Endothelial cell of umbilical vein (primary cell): ENCODE measurements at regions not wholly inside any gene's neighbourhood (a gene's known extent, or its start where the extent isn't known, plus 50 kb on each side); places are given as distances from the start of the nearest gene placed in this dataset.

Source experiments
- CTCF ChIP-seq, 2 donors: IDR thresholded peaks; 1 replicate in 1 of 2; 2 replicates in 1 of 2; pipeline ENCODE4 v1.5.1; 2011; ENCODE audit warnings: low read length in 2 of 2, mild to moderate bottlenecking in 2 of 2, moderate library complexity in 2 of 2, control low read depth in 1 of 2, inconsistent platforms in 1 of 2, low read depth in 1 of 2; ENCODE audit not compliant: insufficient read depth in 1 of 2; ENCODE audit errors: extremely low read depth in 1 of 2
- EZH2 ChIP-seq: IDR thresholded peaks from 2 replicates; pipeline ENCODE4 v1.6.1; 2012; ENCODE audit warnings: borderline replicate concordance, low read depth, mild to moderate bottlenecking, moderate library complexity, low read length, inconsistent platforms; ENCODE audit not compliant: severe bottlenecking
- FOS ChIP-seq: IDR thresholded peaks from 2 replicates; pipeline ENCODE4 v1.6.1; 2011; ENCODE audit warnings: mild to moderate bottlenecking, low read length, moderate library complexity, borderline replicate concordance; ENCODE audit not compliant: insufficient read depth
- GATA2 ChIP-seq: IDR thresholded peaks from 2 replicates; pipeline ENCODE4 v1.7.0; 2011; ENCODE audit warnings: low read depth, mild to moderate bottlenecking, moderate library complexity, mixed read lengths, low read length; ENCODE audit not compliant: insufficient read length, insufficient read depth
- JUN ChIP-seq: IDR thresholded peaks from 2 replicates; pipeline ENCODE4 v1.6.1; 2011; ENCODE audit warnings: borderline replicate concordance, low read depth; ENCODE audit not compliant: insufficient read length, insufficient read depth
- MAX ChIP-seq: IDR thresholded peaks from 2 replicates; pipeline ENCODE4 v1.6.1; 2011; ENCODE audit not compliant: insufficient read depth, insufficient read length
- MYC ChIP-seq: IDR thresholded peaks from one replicate; pipeline ENCODE4 v1.6.1; 2011; ENCODE audit warnings: mild to moderate bottlenecking, low read depth, low read length
- POLR2A ChIP-seq: IDR thresholded peaks from 2 replicates; pipeline ENCODE4 v1.6.1; 2012; ENCODE audit warnings: low read depth, mild to moderate bottlenecking, control low read depth, low read length
- POLR2AphosphoS5 ChIP-seq: IDR thresholded peaks from 2 replicates; pipeline ENCODE4 v1.6.1; 2012; ENCODE audit warnings: low read depth, mild to moderate bottlenecking, control low read depth, low read length, moderate library complexity; ENCODE audit not compliant: insufficient read depth

- no peak for TF ChIP-seq POLR2A
- TF ChIP-seq EZH2: no peak
- no peak for TF ChIP-seq CTCF (IDR thresholded peaks at IDR 0.05; ENCODE audit: extremely low read depth in 1 of 2, insufficient read depth in 1 of 2, low read depth in 1 of 2, low read length in 2 of 2)
- no peak for TF ChIP-seq GATA2
- no peak for TF ChIP-seq POLR2AphosphoS5
- TF ChIP-seq MYC: no peak
- TF ChIP-seq MAX: no peak
- no peak for TF ChIP-seq JUN
- no peak for TF ChIP-seq FOS
Measured at GRCh38 chr6:63496361-63496804, 75.9 kb upstream of the LOC128125822 start.
